SU-DHL-6 (cell line): ENCODE measurements at regions not wholly inside any gene's neighbourhood (a gene's known extent, or its start where the extent isn't known, plus 50 kb on each side); places are given as distances from the start of the nearest gene placed in this dataset.

Source experiments
- CTCF ChIP-seq: fragments of 200-600 bp; sonication (generic); IDR thresholded peaks from one replicate; pipeline ENCODE4 v1.5.1; 2017; ENCODE audit warnings: antibody characterized with exemption, mild to moderate bottlenecking, low read length, moderate library complexity; ENCODE audit not compliant: insufficient read depth, poor library complexity, severe bottlenecking
- EZH2phosphoT487 ChIP-seq: fragments of 200-600 bp; sonication (generic), shearing (Covaris generic); conservative IDR thresholded peaks from 2 replicates; pipeline ENCODE4 v1.6.1; 2018; ENCODE audit warnings: mild to moderate bottlenecking, antibody characterized with exemption, low read length, moderate library complexity, mixed read lengths

GRCh38 chr4:57691370-57691769, 581.2 kb upstream of the IGFBP7 start:
- TF ChIP-seq CTCF: no peak
- TF ChIP-seq EZH2phosphoT487: no peak
